SK-N-MC (cell line): ENCODE measurements at regions not wholly inside any gene's neighbourhood (a gene's known extent, or its start where the extent isn't known, plus 50 kb on each side); places are given as distances from the start of the nearest gene placed in this dataset.

Source experiments
- EZH2 ChIP-seq: fragments of 200-600 bp; sonication (generic); IDR thresholded peaks from one replicate; pipeline ENCODE4 v1.6.1; 2017; ENCODE audit warnings: antibody characterized with exemption
- FOXP2 ChIP-seq: optimal IDR thresholded peaks from 2 replicates; pipeline ENCODE3; 2011; ENCODE audit warnings: mild to moderate bottlenecking, moderate library complexity; ENCODE audit not compliant: insufficient read depth; ENCODE audit errors: extremely low read length, control extremely low read depth
- POLR2AphosphoS5 ChIP-seq: IDR thresholded peaks from 2 replicates; pipeline ENCODE4 v1.6.1; 2012; ENCODE audit warnings: mild to moderate bottlenecking, low read depth, low read length, borderline replicate concordance

GRCh38 chr7:21185653-21186265 lies 242.1 kb upstream of the SP4 start:
- TF ChIP-seq POLR2AphosphoS5, result no peak
- TF ChIP-seq EZH2, result no peak
- no peak for TF ChIP-seq FOXP2
